CD4-positive, alpha-beta T cell (primary cell): ENCODE measurements at regions not wholly inside any gene's neighbourhood (a gene's known extent, or its start where the extent isn't known, plus 50 kb on each side); places are given as distances from the start of the nearest gene placed in this dataset.

ENCODE experiments used
- ATAC-seq: fragments of 200-7000 bp; cut with Tn5 transposase; one replicate; pipeline ENCODE4 v1.10.0; 2022; ENCODE audit warnings: mild to moderate bottlenecking; ENCODE audit not compliant: poor library complexity
- CTCF ChIA-PET: fragments of 350-600 bp; sonication (Branson Sonifier 250); formaldehyde crosslinking; loops from one replicate; lab custom pipeline; 2021; ENCODE audit warnings: antibody characterized with exemption, inconsistent platforms; lab: Charles Lee
- POLR2A ChIA-PET: fragments of 350-600 bp; sonication (Branson Sonifier 250); formaldehyde crosslinking; loops from one replicate; lab custom pipeline; 2021; ENCODE audit warnings: antibody characterized with exemption, inconsistent platforms; lab: Charles Lee
- DNase-seq, 14 experiments: peaks; one replicate each; pipeline ENCODE4 v3.0.0-alpha.2; 2013 to 2020; ENCODE audit warnings: mixed read lengths in 2 of 14
- H3K27ac ChIP-seq, 2 donors: one replicate each; pipeline versions ENCODE4 v1.5.1 to v1.7.0; 2013; ENCODE audit warnings: low read length in 2 of 2, low read depth in 1 of 2, mild to moderate bottlenecking in 1 of 2
- H3K27me3 ChIP-seq, 2 experiments: 1 replicate in 1 of 2; 2 replicates in 1 of 2; pipeline versions ENCODE4 v1.6.1 to v1.7.0; 2013; ENCODE audit warnings: low read length in 2 of 2, control low read depth in 1 of 2, mild to moderate bottlenecking in 1 of 2, moderate library complexity in 1 of 2; ENCODE audit not compliant: insufficient read depth in 2 of 2, control insufficient read depth in 1 of 2
- H3K36me3 ChIP-seq: one replicate; pipeline ENCODE4 v1.6.1; 2013; ENCODE audit warnings: low read length, control low read depth; ENCODE audit not compliant: insufficient read depth
- H3K4me1 ChIP-seq: one replicate; pipeline ENCODE4 v1.6.1; 2013; ENCODE audit warnings: low read length, control low read depth; ENCODE audit not compliant: insufficient read depth
- H3K4me3 ChIP-seq: one replicate; pipeline ENCODE4 v1.5.1; 2013; ENCODE audit warnings: mild to moderate bottlenecking, low read length, moderate library complexity
- H3K9me3 ChIP-seq, 2 experiments: 1 replicate in 1 of 2; 2 replicates in 1 of 2; pipeline versions ENCODE4 v1.6.1 to v1.7.0; 2013; ENCODE audit warnings: low read length in 2 of 2, mild to moderate bottlenecking in 2 of 2, control low read depth in 1 of 2, moderate library complexity in 1 of 2; ENCODE audit not compliant: control insufficient read depth in 1 of 2, insufficient read depth in 1 of 2
- H3K27ac Mint-ChIP-seq: one replicate; pipeline ENCODE4 v1.8.0; 2020; ENCODE audit warnings: mixed read lengths
- H3K27me3 Mint-ChIP-seq: one replicate; pipeline ENCODE4 v1.8.0; 2021; ENCODE audit warnings: mixed read lengths
- H3K36me3 Mint-ChIP-seq: one replicate; pipeline ENCODE4 v1.8.0; 2021; ENCODE audit warnings: low read depth, mixed read lengths
- H3K4me1 Mint-ChIP-seq: one replicate; pipeline ENCODE4 v1.8.0; 2021; ENCODE audit warnings: low read depth, mixed read lengths
- H3K4me3 Mint-ChIP-seq: one replicate; pipeline ENCODE4 v1.8.0; 2020; ENCODE audit warnings: mild to moderate bottlenecking, mixed read lengths
- H3K9me3 Mint-ChIP-seq: one replicate; pipeline ENCODE4 v1.8.0; 2020; ENCODE audit warnings: mixed read lengths
- intact Hi-C, 2 experiments: fragments of 100-400 bp; cut with DNase I in 1 of 2; cut with micrococcal nuclease in 1 of 2; formaldehyde crosslinking; loops; one replicate each; pipeline versions ENCODE4 v1.15.1 to v1.9.0; 2023 to 2025; cut with DNase I, micrococcal nuclease
- TF ChIP-seq, protein P1 (sequence below): fragments of 200-600 bp; IDR thresholded peaks from one replicate; pipeline ENCODE4 v1.8.0; 2022; ENCODE audit warnings: antibody characterized with exemption, mild to moderate bottlenecking

DNA sequence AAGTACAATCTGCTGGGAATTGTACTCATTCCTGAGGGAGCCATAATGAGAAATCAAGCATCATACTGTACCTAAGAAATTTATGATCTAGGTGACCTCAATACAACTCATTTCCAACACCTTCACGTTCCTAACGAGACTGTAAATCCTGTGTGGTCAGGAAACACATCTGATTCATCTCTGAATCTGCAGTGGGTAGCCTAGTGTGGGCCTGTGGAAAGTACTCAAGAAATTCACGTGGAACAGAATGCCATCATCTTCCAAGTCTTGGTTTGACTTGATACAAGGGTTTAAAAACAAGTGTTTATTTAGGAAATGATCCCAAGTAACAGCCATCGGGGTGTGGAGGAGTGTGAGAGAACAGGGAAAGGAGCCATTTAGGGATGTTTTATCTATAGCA lies 568.9 kb downstream of the EDEM1 start:
- Histone ChIP-seq H3K27me3 (no peaks in the 10 kb centered on the region), H3K4me1 (no peaks in the 10 kb centered on the region), H3K4me3 (no peak overlapping the region), H3K27ac (no peak overlapping the region), H3K36me3 (no peaks in the 10 kb centered on the region), H3K9me3 (no peaks in the 10 kb centered on the region)
- no peaks in the 10 kb centered on the region for H3K4me1 Mint-ChIP-seq
- ATAC-seq, result no peak
- ChIA-PET POLR2A (no interaction called here), CTCF (no interaction called here)
- peaks cover 2% of the 10 kb centered on the region for H3K9me3 Mint-ChIP-seq
- TF ChIP-seq, protein P1, sequence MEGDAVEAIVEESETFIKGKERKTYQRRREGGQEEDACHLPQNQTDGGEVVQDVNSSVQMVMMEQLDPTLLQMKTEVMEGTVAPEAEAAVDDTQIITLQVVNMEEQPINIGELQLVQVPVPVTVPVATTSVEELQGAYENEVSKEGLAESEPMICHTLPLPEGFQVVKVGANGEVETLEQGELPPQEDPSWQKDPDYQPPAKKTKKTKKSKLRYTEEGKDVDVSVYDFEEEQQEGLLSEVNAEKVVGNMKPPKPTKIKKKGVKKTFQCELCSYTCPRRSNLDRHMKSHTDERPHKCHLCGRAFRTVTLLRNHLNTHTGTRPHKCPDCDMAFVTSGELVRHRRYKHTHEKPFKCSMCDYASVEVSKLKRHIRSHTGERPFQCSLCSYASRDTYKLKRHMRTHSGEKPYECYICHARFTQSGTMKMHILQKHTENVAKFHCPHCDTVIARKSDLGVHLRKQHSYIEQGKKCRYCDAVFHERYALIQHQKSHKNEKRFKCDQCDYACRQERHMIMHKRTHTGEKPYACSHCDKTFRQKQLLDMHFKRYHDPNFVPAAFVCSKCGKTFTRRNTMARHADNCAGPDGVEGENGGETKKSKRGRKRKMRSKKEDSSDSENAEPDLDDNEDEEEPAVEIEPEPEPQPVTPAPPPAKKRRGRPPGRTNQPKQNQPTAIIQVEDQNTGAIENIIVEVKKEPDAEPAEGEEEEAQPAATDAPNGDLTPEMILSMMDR, result no peak
- intact Hi-C loops, result no loop called here
- no peak overlapping the region for H3K4me3 Mint-ChIP-seq
- no peaks in the 10 kb centered on the region for H3K36me3 Mint-ChIP-seq
- no peak overlapping the region for H3K27ac Mint-ChIP-seq
- DNase-seq, result no peak
- peaks cover 4% of the 10 kb centered on the region for H3K27me3 Mint-ChIP-seq

DNA sequence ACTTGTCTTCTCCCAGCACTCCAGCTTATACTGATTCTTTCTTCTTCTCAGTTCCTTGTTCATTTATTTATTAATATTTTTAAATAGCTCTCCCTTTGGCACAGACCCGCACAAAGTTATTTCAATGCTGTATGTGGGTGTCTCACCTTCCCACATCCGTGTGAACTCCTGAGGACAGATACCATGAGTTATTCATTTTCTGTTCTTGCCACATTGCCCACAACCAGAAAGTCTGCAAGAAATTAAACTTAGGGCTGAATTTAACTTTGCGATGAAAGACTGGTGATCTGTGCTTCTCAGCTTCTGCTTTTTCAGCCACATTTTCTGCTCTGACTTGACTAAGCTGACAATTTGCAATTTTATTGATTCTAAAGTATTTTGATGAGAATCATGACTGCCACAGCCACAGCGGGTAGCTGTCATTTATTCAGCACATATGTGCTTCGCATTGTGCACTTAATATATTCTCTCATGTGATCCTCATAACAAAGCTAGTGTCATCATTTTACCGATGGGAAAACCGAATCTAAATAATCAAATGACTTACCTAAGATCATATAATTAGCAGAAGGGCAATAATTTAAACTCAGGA lies 569.8 kb downstream of the EDEM1 start:
- H3K9me3 Mint-ChIP-seq, result no peaks in the 10 kb centered on the region
- no peaks in the 10 kb centered on the region for H3K36me3 Mint-ChIP-seq
- Histone ChIP-seq H3K36me3 (no peaks in the 10 kb centered on the region), H3K27ac (no peak overlapping the region), H3K4me3 (no peak overlapping the region), H3K4me1 (no peaks in the 10 kb centered on the region), H3K27me3 (no peaks in the 10 kb centered on the region), H3K9me3 (no peaks in the 10 kb centered on the region)
- DNase-seq (no peak), ATAC-seq (no peak)
- intact Hi-C loops, result no loop called here
- CTCF ChIA-PET, result no interaction called here
- no peaks in the 10 kb centered on the region for H3K4me1 Mint-ChIP-seq
- no peak overlapping the region for H3K27ac Mint-ChIP-seq
- TF ChIP-seq, protein P1, result no peak
- peaks cover 4% of the 10 kb centered on the region for H3K27me3 Mint-ChIP-seq
- no peak overlapping the region for H3K4me3 Mint-ChIP-seq
- POLR2A ChIA-PET, result no interaction called here

DNA sequence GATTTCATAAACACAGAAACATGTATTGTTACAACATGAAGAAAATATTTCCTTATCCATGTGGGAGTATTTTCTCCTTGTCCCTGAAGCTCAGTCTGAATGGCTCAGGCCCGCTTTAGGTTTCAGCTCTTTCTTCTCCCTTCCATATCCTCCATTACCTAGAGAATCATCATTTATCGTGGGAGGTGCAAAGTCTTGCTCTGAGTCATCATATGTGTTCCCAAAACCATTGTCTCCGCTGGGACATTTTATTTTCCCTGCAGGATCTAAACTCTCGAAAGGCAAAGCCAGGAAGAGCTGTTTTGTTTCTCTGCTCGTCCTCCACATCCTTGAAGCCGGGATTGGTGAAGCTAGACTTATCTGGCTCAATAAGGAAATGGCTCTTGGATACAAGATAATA lies 571.2 kb downstream of the EDEM1 start:
- H3K9me3 Mint-ChIP-seq, result no peaks in the 10 kb centered on the region
- no peaks in the 10 kb centered on the region for H3K36me3 Mint-ChIP-seq
- CTCF ChIA-PET, result no interaction called here
- intact Hi-C loops, result no loop called here
- H3K27ac Mint-ChIP-seq, result no peak overlapping the region
- ATAC-seq (no peak), DNase-seq (no peak)
- TF ChIP-seq, protein P1, result no peak
- POLR2A ChIA-PET, result no interaction called here
- H3K4me1 ChIP-seq, result no peaks in the 10 kb centered on the region
- no peaks in the 10 kb centered on the region for H3K4me1 Mint-ChIP-seq
- no peaks in the 10 kb centered on the region for H3K36me3 ChIP-seq
- no peak overlapping the region for H3K4me3 ChIP-seq
- no peak overlapping the region for H3K27ac ChIP-seq
- no peak overlapping the region for H3K4me3 Mint-ChIP-seq
- H3K27me3 Mint-ChIP-seq, result peaks cover 4% of the 10 kb centered on the region
- H3K9me3 ChIP-seq, result no peaks in the 10 kb centered on the region
- no peaks in the 10 kb centered on the region for H3K27me3 ChIP-seq
